ENCODE measurements at regions not wholly inside any gene's neighbourhood (a gene's known extent, or its start where the extent isn't known, plus 50 kb on each side); places are given as distances from the start of the nearest gene placed in this dataset.
"Not testable (repeated sequence)": the region's sequence is repeated elsewhere in the genome, so short reads cannot be mapped to it uniquely, and the experiment has no call there.

DNA sequence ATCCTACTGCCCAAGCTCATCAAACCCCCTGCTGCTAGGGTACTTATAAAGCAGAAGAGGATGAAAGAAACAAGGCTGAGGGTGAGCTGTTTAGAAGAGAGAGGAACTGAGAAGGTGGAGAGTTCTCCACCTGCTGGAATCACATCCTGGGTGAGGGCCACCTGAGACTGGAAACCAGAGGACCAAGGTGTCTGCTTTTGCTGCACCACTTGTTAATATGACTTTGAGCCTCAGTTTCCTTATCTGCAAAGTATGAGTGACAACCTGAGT lies 203.2 kb upstream of the SSTR1 start:
- Mint-ChIP-seq H3K36me3 (no peaks in the 10 kb centered on the region), H3K9me3 (peaks cover 0 to 5% (median 0%) of the 10 kb centered on the region in 7 donors), H3K27ac (no peak overlapping the region), H3K4me3 (no peak overlapping the region), H3K27me3 (ENCODE audit: low read depth in 3 of 3) (peaks cover 0 to 2% (median 2%) of the 10 kb centered on the region in 3 donors), H3K4me1 (no peaks in the 10 kb centered on the region)
- Histone ChIP-seq H3K4me3 (replicated peaks in 1 of 3; ENCODE audit: low read depth in 2 of 3, low read length in 3 of 3) (no peak overlapping the region), H3K4me1 (ENCODE audit: control insufficient read depth in 1 of 2, insufficient read depth in 2 of 2, low read length in 2 of 2) (no peaks in the 10 kb centered on the region), H3K79me2 (ENCODE audit: insufficient read depth, low read length) (no peaks in the 10 kb centered on the region), H2AFZ (ENCODE audit: insufficient read depth, low read depth, low read length, poor library complexity, severe bottlenecking) (no peak overlapping the region), H3K4me2 (replicated peaks; ENCODE audit: extremely low read depth, low read length, poor library complexity, severe bottlenecking) (no peak overlapping the region), H3K9ac (ENCODE audit: insufficient read depth, low read length, poor library complexity, severe bottlenecking) (no peak overlapping the region), H3K27ac (ENCODE audit: low read depth in 1 of 2, low read length in 2 of 2) (no peak overlapping the region), H3K9me3 (replicated peaks in 1 of 2; ENCODE audit: control insufficient read depth in 1 of 2, insufficient read depth in 1 of 2, low read length in 2 of 2) (no peaks in the 10 kb centered on the region), H4K20me1 (ENCODE audit: insufficient read depth, low read length) (no peaks in the 10 kb centered on the region), H3K27me3 (ENCODE audit: control insufficient read depth in 2 of 2, insufficient read depth in 2 of 2, low read length in 2 of 2) (no peaks in the 10 kb centered on the region), H3K36me3 (replicated peaks in 1 of 2; ENCODE audit: control insufficient read depth in 1 of 2, insufficient read depth in 2 of 2, low read length in 2 of 2) (no peaks in the 10 kb centered on the region)
- intact Hi-C loops (cut with micrococcal nuclease), result no loop called here
- DNase-seq, result no peak
- TF ChIP-seq, protein P1, sequence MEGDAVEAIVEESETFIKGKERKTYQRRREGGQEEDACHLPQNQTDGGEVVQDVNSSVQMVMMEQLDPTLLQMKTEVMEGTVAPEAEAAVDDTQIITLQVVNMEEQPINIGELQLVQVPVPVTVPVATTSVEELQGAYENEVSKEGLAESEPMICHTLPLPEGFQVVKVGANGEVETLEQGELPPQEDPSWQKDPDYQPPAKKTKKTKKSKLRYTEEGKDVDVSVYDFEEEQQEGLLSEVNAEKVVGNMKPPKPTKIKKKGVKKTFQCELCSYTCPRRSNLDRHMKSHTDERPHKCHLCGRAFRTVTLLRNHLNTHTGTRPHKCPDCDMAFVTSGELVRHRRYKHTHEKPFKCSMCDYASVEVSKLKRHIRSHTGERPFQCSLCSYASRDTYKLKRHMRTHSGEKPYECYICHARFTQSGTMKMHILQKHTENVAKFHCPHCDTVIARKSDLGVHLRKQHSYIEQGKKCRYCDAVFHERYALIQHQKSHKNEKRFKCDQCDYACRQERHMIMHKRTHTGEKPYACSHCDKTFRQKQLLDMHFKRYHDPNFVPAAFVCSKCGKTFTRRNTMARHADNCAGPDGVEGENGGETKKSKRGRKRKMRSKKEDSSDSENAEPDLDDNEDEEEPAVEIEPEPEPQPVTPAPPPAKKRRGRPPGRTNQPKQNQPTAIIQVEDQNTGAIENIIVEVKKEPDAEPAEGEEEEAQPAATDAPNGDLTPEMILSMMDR (IDR thresholded peaks at IDR 0.05), result no peak

DNA sequence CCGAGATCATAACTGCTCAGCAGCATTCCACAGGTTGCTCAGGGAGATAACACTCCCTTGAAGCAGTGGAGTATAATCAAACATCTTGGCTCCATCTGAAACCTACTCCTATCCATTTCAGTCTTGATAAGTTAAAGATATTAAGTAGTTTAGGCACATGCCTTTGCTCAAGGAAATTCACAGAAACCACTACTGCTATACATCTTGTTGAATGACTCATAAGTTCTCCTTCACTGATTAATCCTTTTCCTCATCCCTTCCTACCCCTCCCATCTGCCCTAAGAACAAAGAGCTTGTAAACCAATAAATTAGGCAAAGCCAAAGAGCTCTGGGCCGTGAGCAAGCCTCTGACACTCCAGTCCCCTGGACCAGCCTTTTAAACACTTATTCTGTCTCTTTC lies 196.5 kb upstream of the SSTR1 start:
- not testable (repeated sequence) for H3K27me3 Mint-ChIP-seq (ENCODE audit: low read depth in 3 of 3); H2AFZ ChIP-seq (ENCODE audit: insufficient read depth, low read depth, low read length, poor library complexity, severe bottlenecking)

More for the DNA sequence above, 196.5 kb upstream of the SSTR1 start:
- WGBS (ENCODE audit: insufficient coverage), result 67% methylated on average over 1 of the region's 2 CpGs
- peaks cover 16 to 18% of the 10 kb centered on the region in 2 donors for H3K9me3 ChIP-seq (replicated peaks in 1 of 2; ENCODE audit: control insufficient read depth in 1 of 2, insufficient read depth in 1 of 2, low read length in 2 of 2)
- H3K27ac ChIP-seq (ENCODE audit: low read depth in 1 of 2, low read length in 2 of 2); H3K27ac Mint-ChIP-seq; intact Hi-C loops (cut with micrococcal nuclease); H3K4me1 Mint-ChIP-seq; H3K36me3 Mint-ChIP-seq; H3K27me3 ChIP-seq (ENCODE audit: control insufficient read depth in 2 of 2, insufficient read depth in 2 of 2, low read length in 2 of 2); H3K9ac ChIP-seq (ENCODE audit: insufficient read depth, low read length, poor library complexity, severe bottlenecking); H3K4me1 ChIP-seq (ENCODE audit: control insufficient read depth in 1 of 2, insufficient read depth in 2 of 2, low read length in 2 of 2); H3K79me2 ChIP-seq (ENCODE audit: insufficient read depth, low read length); H3K4me2 ChIP-seq (replicated peaks; ENCODE audit: extremely low read depth, low read length, poor library complexity, severe bottlenecking); H3K36me3 ChIP-seq (replicated peaks in 1 of 2; ENCODE audit: control insufficient read depth in 1 of 2, insufficient read depth in 2 of 2, low read length in 2 of 2); DNase-seq; H3K4me3 Mint-ChIP-seq; H4K20me1 ChIP-seq (ENCODE audit: insufficient read depth, low read length); H3K4me3 ChIP-seq (replicated peaks in 1 of 3; ENCODE audit: low read depth in 2 of 3, low read length in 3 of 3): not testable (repeated sequence)
- H3K9me3 Mint-ChIP-seq, result peaks cover 7 to 25% (median 20%) of the 10 kb centered on the region in 7 donors

Measured in CD14-positive monocyte (primary cell).